Retinal pigment epithelial cell (primary cell): ENCODE measurements at regions not wholly inside any gene's neighbourhood (a gene's known extent, or its start where the extent isn't known, plus 50 kb on each side); places are given as distances from the start of the nearest gene placed in this dataset.

Experiments used
- DNase-seq: peaks from one replicate; pipeline ENCODE4 v3.0.0-alpha.2; 2010; ENCODE audit warnings: low read depth
- H3K4me3 ChIP-seq: 2 replicates; pipeline ENCODE4 v1.5.1; 2011; ENCODE audit warnings: mild to moderate bottlenecking, low read length, control low read depth, moderate library complexity
- TF ChIP-seq, protein P1 (sequence below): conservative IDR thresholded peaks from 2 replicates; pipeline ENCODE4 v1.5.1; 2011; ENCODE audit warnings: low read depth, low read length, control low read depth, inconsistent platforms

GRCh38 chr10:3702056-3702546 is 82.9 kb downstream of the KLF6 start:
- H3K4me3 ChIP-seq: no peak overlapping the region
- no peak for DNase-seq
- TF ChIP-seq, protein P1, sequence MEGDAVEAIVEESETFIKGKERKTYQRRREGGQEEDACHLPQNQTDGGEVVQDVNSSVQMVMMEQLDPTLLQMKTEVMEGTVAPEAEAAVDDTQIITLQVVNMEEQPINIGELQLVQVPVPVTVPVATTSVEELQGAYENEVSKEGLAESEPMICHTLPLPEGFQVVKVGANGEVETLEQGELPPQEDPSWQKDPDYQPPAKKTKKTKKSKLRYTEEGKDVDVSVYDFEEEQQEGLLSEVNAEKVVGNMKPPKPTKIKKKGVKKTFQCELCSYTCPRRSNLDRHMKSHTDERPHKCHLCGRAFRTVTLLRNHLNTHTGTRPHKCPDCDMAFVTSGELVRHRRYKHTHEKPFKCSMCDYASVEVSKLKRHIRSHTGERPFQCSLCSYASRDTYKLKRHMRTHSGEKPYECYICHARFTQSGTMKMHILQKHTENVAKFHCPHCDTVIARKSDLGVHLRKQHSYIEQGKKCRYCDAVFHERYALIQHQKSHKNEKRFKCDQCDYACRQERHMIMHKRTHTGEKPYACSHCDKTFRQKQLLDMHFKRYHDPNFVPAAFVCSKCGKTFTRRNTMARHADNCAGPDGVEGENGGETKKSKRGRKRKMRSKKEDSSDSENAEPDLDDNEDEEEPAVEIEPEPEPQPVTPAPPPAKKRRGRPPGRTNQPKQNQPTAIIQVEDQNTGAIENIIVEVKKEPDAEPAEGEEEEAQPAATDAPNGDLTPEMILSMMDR: no peak

DNA sequence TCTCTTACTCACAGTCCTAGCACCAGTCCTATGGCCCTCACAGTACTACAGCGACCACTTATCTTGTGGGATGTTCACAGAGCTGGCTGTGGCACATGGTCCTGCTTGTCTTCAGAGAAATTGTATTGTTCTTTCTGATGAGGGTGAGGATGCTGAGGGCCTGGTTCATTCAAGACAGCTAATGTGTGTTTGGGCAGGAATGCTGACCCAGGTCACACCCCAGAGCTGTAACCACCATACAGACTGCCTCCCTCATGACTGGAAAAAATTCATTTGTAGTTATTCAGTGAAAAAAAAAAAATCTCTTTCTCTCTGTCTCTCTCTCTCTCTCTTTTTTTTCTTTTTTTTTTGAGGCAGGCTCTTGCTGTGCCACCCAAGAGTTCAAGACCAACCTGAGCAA is 83.5 kb downstream of the KLF6 start:
- TF ChIP-seq, protein P1: no peak
- no peak overlapping the region for H3K4me3 ChIP-seq
- DNase-seq: no peak

GRCh38 chr10:3700531-3701076 is 84.4 kb downstream of the KLF6 start:
- DNase-seq: no peak
- TF ChIP-seq, protein P1: no peak
- no peak overlapping the region for H3K4me3 ChIP-seq

DNA sequence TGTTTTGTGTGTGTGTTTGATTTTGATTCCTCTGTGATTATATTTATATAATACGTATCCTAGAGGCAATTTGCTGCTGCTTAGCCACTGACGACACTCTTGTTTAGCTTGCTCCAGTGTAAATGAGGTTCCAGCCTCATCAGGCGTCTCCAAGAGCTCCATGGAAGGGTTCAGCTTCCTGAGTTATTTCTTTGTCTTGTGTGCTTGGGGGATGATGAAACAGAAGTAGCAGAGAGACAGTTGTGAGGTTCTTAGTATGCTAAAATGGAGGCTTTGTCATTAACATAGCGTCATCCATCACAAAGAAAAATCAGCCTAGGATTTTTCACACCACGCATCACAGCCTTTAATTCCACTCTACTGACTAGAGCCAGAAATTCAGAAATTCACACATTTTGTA is 85.1 kb downstream of the KLF6 start:
- TF ChIP-seq, protein P1: no peak
- no peak for DNase-seq
- no peak overlapping the region for H3K4me3 ChIP-seq

DNA sequence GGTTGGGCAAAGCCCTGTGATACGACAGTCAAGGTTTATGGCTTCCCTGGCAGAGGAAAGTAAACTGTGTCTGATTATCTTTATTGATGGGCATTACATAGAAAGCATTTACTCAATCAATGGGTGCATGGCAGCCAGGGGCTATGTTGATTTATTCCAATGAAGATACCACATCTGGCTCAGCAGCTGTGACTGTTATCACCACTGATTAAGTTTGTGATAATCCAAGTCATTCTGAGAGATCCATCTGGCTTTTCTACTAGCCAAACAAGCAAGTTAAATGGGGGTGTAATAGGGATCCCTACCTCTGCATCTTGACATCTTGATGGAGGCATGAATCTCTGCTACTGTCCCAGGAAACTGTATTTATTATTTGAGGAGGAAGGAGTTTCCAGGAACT is 86.7 kb downstream of the KLF6 start:
- H3K4me3 ChIP-seq: no peak overlapping the region
- DNase-seq: no peak
- TF ChIP-seq, protein P1: no peak

- no peak for DNase-seq
Observed at GRCh38 chr10:3693698-3694080, 91.3 kb downstream of the KLF6 start.

More at GRCh38 chr10:3693698-3694080, 91.3 kb downstream of the KLF6 start:
- no peak overlapping the region for H3K4me3 ChIP-seq
- TF ChIP-seq, protein P1: no peak
